ENCODE measurements at regions not wholly inside any gene's neighbourhood (a gene's known extent, or its start where the extent isn't known, plus 50 kb on each side); places are given as distances from the start of the nearest gene placed in this dataset.

GRCh38 chr5:117454716-117455212 is 880.1 kb upstream of the SEMA6A start:
- Histone ChIP-seq H3K4me1 (peaks cover 0 to 3% (median 0%) of the 10 kb centered on the region in 3 donors), H3K27me3 (no peaks in the 10 kb centered on the region), H3K4me3 (peak overlapping the region; percentile 26 to 62 (median 48)), H3K9me3 (no peaks in the 10 kb centered on the region), H3K27ac (no peak overlapping the region), H3K36me3 (no peaks in the 10 kb centered on the region)
- WGBS, 2 donors: 8 to 22% methylated on average over 6 of the region's 13 CpGs
- no peak for DNase-seq
- intact Hi-C loops (cut with DNase I): no loop called here
- peak; percentile 58 to 81 (median 76) for TF ChIP-seq CTCF (IDR thresholded peaks at IDR 0.05)
- TF ChIP-seq POLR2A (IDR thresholded peaks at IDR 0.05): no peak

GRCh38 chr5:117436846-117437245 is 862.2 kb upstream of the SEMA6A start:
- Histone ChIP-seq H3K27ac (no peak overlapping the region), H3K4me1 (no peaks in the 10 kb centered on the region), H3K36me3 (no peaks in the 10 kb centered on the region), H3K4me3 (no peak overlapping the region), H3K27me3 (no peaks in the 10 kb centered on the region), H3K9me3 (no peaks in the 10 kb centered on the region)
- WGBS, 2 donors: 78 to 83% methylated on average over 4 of the region's 4 CpGs
- intact Hi-C loops (cut with DNase I): no loop called here
- DNase-seq: no peak
- TF ChIP-seq CTCF (IDR thresholded peaks at IDR 0.05) (no peak), POLR2A (IDR thresholded peaks at IDR 0.05) (no peak)

- H3K4me3 ChIP-seq: no peak overlapping the region
- DNase-seq: no peak
- intact Hi-C loops (cut with DNase I): no loop called here
- no peak overlapping the region for H3K27ac ChIP-seq
- H3K4me1 ChIP-seq: no peaks in the 10 kb centered on the region
- no peaks in the 10 kb centered on the region for H3K27me3 ChIP-seq
- no peaks in the 10 kb centered on the region for H3K36me3 ChIP-seq
- H3K9me3 ChIP-seq: no peaks in the 10 kb centered on the region
- no peak for TF ChIP-seq POLR2A (IDR thresholded peaks at IDR 0.05)
- TF ChIP-seq CTCF (IDR thresholded peaks at IDR 0.05): no peak
- 34 to 43% methylated on average over 2 of the region's 2 CpGs for WGBS, 2 donors
Measured at GRCh38 chr5:117435203-117435602, 860.6 kb upstream of the SEMA6A start.

- H3K4me3 ChIP-seq: no peak overlapping the region
- H3K27me3 ChIP-seq: no peaks in the 10 kb centered on the region
- intact Hi-C loops (cut with DNase I): no loop called here
- H3K9me3 ChIP-seq: no peaks in the 10 kb centered on the region
- no peaks in the 10 kb centered on the region for H3K4me1 ChIP-seq
- TF ChIP-seq CTCF (IDR thresholded peaks at IDR 0.05): no peak
- TF ChIP-seq POLR2A (IDR thresholded peaks at IDR 0.05): no peak
- no peak overlapping the region for H3K27ac ChIP-seq
- no peaks in the 10 kb centered on the region for H3K36me3 ChIP-seq
- no peak for DNase-seq
Measured at GRCh38 chr5:117434254-117434653, 859.6 kb upstream of the SEMA6A start.

- intact Hi-C loops (cut with DNase I): no loop called here
- Histone ChIP-seq H3K9me3 (no peaks in the 10 kb centered on the region), H3K27ac (no peak overlapping the region), H3K36me3 (no peaks in the 10 kb centered on the region), H3K4me1 (no peaks in the 10 kb centered on the region), H3K4me3 (no peak overlapping the region), H3K27me3 (no peaks in the 10 kb centered on the region)
- 24 to 27% methylated on average over 1 of the region's 1 CpG for WGBS, 2 donors
- TF ChIP-seq POLR2A (IDR thresholded peaks at IDR 0.05): no peak
- TF ChIP-seq CTCF (IDR thresholded peaks at IDR 0.05): no peak
- DNase-seq: no peak
Measured at GRCh38 chr5:117433818-117434217, 859.2 kb upstream of the SEMA6A start.
